ENCODE measurements at regions not wholly inside any gene's neighbourhood (a gene's known extent, or its start where the extent isn't known, plus 50 kb on each side); places are given as distances from the start of the nearest gene placed in this dataset.

DNA sequence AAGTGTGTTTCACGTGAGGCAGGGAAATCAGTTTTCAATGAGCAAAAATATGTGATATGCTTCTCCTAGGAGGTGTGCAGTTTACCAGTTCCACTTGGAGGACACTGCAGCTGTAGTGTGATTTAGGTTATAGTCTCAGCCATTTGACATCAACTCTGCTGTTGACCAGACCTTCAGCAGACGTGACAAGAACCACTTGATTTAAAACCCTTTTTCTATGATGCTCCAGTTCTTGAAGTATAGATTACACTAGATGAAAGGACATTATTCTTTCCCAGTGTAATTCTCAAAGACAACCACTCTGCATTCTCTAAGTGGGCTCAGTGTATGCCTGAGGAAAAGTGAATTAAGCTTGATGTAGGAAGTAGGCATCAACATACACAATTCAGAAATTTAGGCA is 480.8 kb downstream of the TBC1D32 start:
- Histone ChIP-seq H3K4me3 (ENCODE audit: low read length) (no peak overlapping the region), H3K9ac (ENCODE audit: low read length) (no peak overlapping the region), H3K27ac (ENCODE audit: low read length) (no peak overlapping the region), H3K36me3 (ENCODE audit: insufficient read depth, low read length) (no peaks in the 10 kb centered on the region), H3K9me2 (ENCODE audit: insufficient read depth, low read length) (no peaks in the 10 kb centered on the region), H3F3A (ENCODE audit: insufficient read depth, low read length, poor library complexity, severe bottlenecking) (no peaks in the 10 kb centered on the region), H4K20me1 (ENCODE audit: insufficient read depth) (no peaks in the 10 kb centered on the region), H3K9me3 (ENCODE audit: low read length) (no peaks in the 10 kb centered on the region), H3K27me3 (ENCODE audit: insufficient read depth, low read depth, low read length) (no peaks in the 10 kb centered on the region), H3K4me2 (ENCODE audit: low read length) (no peak overlapping the region), H3K79me2 (replicated peaks; ENCODE audit: insufficient read depth, low read length) (no peaks in the 10 kb centered on the region), H2AFZ (ENCODE audit: low read depth, low read length) (no peak overlapping the region)
- TF ChIP-seq EZH2 (IDR thresholded peaks at IDR 0.05; ENCODE audit: borderline replicate concordance, insufficient read depth, low read length, poor library complexity, severe bottlenecking) (no peak), TAF1 (IDR thresholded peaks at IDR 0.05; ENCODE audit: low read depth) (no peak), SMC3 (conservative IDR thresholded peaks at IDR 0.05; ENCODE audit: poor library complexity) (no peak), RAD21 (conservative IDR thresholded peaks at IDR 0.05) (no peak), POLR2AphosphoS5 (IDR thresholded peaks at IDR 0.05) (no peak), EP300 (conservative IDR thresholded peaks at IDR 0.05; ENCODE audit: poor library complexity, severe bottlenecking) (no peak)
- TF ChIP-seq, protein P1, sequence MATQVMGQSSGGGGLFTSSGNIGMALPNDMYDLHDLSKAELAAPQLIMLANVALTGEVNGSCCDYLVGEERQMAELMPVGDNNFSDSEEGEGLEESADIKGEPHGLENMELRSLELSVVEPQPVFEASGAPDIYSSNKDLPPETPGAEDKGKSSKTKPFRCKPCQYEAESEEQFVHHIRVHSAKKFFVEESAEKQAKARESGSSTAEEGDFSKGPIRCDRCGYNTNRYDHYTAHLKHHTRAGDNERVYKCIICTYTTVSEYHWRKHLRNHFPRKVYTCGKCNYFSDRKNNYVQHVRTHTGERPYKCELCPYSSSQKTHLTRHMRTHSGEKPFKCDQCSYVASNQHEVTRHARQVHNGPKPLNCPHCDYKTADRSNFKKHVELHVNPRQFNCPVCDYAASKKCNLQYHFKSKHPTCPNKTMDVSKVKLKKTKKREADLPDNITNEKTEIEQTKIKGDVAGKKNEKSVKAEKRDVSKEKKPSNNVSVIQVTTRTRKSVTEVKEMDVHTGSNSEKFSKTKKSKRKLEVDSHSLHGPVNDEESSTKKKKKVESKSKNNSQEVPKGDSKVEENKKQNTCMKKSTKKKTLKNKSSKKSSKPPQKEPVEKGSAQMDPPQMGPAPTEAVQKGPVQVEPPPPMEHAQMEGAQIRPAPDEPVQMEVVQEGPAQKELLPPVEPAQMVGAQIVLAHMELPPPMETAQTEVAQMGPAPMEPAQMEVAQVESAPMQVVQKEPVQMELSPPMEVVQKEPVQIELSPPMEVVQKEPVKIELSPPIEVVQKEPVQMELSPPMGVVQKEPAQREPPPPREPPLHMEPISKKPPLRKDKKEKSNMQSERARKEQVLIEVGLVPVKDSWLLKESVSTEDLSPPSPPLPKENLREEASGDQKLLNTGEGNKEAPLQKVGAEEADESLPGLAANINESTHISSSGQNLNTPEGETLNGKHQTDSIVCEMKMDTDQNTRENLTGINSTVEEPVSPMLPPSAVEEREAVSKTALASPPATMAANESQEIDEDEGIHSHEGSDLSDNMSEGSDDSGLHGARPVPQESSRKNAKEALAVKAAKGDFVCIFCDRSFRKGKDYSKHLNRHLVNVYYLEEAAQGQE (IDR thresholded peaks at IDR 0.05; ENCODE audit: borderline replicate concordance), result no peak

DNA sequence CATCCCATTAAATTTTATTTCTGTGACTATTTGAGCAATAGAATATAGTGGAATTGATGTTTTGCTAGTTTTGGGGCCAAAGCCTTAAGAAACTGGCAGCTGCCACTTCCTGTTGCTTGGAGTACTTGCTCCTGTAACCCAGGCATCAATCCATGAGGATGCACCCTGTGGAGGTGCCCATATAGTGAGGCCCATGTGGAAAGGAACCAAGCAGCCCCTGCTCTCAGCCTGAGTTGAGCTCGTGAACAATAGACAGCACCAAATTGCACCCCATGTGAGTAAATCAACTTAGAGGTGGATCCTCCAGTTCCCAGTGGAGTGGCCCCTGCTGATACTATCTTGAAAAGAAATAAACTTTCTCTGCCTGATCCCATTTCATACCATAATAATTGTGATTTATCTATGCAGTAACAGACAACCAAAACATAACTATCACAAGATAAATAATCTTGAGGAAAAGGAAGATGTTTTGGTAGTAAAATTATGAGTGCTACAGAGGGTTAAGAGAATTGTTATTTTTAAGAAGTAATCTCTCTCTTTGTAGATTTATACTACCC is 481.9 kb downstream of the TBC1D32 start:
- no peaks in the 10 kb centered on the region for H3K79me2 ChIP-seq (replicated peaks; ENCODE audit: insufficient read depth, low read length)
- H3K4me3 ChIP-seq (ENCODE audit: low read length), result no peak overlapping the region
- H3K4me2 ChIP-seq (ENCODE audit: low read length), result no peak overlapping the region
- no peaks in the 10 kb centered on the region for H4K20me1 ChIP-seq (ENCODE audit: insufficient read depth)
- no peaks in the 10 kb centered on the region for H3K9me3 ChIP-seq (ENCODE audit: low read length)
- TF ChIP-seq, protein P1 (IDR thresholded peaks at IDR 0.05; ENCODE audit: borderline replicate concordance), result no peak
- TF ChIP-seq EZH2 (IDR thresholded peaks at IDR 0.05; ENCODE audit: borderline replicate concordance, insufficient read depth, low read length, poor library complexity, severe bottlenecking) (no peak), EP300 (conservative IDR thresholded peaks at IDR 0.05; ENCODE audit: poor library complexity, severe bottlenecking) (no peak), MXI1 (conservative IDR thresholded peaks at IDR 0.05; ENCODE audit: poor library complexity, severe bottlenecking) (no peak), TAF1 (IDR thresholded peaks at IDR 0.05; ENCODE audit: low read depth) (no peak), RAD21 (conservative IDR thresholded peaks at IDR 0.05) (no peak), POLR2AphosphoS5 (IDR thresholded peaks at IDR 0.05) (no peak), SMC3 (conservative IDR thresholded peaks at IDR 0.05; ENCODE audit: poor library complexity) (no peak)
- TF ChIP-seq, protein P2, sequence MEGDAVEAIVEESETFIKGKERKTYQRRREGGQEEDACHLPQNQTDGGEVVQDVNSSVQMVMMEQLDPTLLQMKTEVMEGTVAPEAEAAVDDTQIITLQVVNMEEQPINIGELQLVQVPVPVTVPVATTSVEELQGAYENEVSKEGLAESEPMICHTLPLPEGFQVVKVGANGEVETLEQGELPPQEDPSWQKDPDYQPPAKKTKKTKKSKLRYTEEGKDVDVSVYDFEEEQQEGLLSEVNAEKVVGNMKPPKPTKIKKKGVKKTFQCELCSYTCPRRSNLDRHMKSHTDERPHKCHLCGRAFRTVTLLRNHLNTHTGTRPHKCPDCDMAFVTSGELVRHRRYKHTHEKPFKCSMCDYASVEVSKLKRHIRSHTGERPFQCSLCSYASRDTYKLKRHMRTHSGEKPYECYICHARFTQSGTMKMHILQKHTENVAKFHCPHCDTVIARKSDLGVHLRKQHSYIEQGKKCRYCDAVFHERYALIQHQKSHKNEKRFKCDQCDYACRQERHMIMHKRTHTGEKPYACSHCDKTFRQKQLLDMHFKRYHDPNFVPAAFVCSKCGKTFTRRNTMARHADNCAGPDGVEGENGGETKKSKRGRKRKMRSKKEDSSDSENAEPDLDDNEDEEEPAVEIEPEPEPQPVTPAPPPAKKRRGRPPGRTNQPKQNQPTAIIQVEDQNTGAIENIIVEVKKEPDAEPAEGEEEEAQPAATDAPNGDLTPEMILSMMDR (IDR thresholded peaks at IDR 0.05; ENCODE audit: poor library complexity, severe bottlenecking), result no peak
- no peaks in the 10 kb centered on the region for H3K9me2 ChIP-seq (ENCODE audit: insufficient read depth, low read length)
- H3K27me3 ChIP-seq (ENCODE audit: insufficient read depth, low read depth, low read length), result no peaks in the 10 kb centered on the region
- no peak overlapping the region for H3K27ac ChIP-seq (ENCODE audit: low read length)
- no peak overlapping the region for H2AFZ ChIP-seq (ENCODE audit: low read depth, low read length)
- no peaks in the 10 kb centered on the region for H3F3A ChIP-seq (ENCODE audit: insufficient read depth, low read length, poor library complexity, severe bottlenecking)
- H3K36me3 ChIP-seq (ENCODE audit: insufficient read depth, low read length), result no peaks in the 10 kb centered on the region
- no peak overlapping the region for H3K9ac ChIP-seq (ENCODE audit: low read length)

Data from neural cell (in vitro differentiated cells).